IPS DF 4.7 (cell line): ENCODE measurements at regions not wholly inside any gene's neighbourhood (a gene's known extent, or its start where the extent isn't known, plus 50 kb on each side); places are given as distances from the start of the nearest gene placed in this dataset.

ENCODE experiments used
- DNase-seq: peaks from one replicate; pipeline ENCODE4 v3.0.0-alpha.2; 2013; ENCODE audit warnings: low spot score; ENCODE audit errors: extremely low read depth

DNA sequence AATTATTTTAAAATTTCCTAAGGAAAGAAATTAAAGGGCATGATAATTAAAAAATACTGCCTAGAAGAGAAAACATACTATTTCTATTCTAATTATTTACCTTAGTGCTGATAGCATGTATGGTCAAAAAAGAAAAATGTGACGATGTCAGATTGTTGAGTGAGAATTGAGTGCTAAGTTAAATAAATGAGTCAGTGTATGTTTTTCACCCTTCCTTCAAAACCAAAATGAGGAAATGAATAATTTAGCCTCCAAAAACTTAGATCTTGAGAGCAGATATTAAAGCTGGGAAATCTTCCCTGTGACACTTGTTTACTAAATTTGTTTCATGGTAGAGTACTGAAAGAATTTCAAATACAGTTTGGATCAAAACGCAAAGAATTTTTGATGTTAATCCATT lies 58.6 kb upstream of the NYAP2 start:
- DNase-seq = no peak

DNA sequence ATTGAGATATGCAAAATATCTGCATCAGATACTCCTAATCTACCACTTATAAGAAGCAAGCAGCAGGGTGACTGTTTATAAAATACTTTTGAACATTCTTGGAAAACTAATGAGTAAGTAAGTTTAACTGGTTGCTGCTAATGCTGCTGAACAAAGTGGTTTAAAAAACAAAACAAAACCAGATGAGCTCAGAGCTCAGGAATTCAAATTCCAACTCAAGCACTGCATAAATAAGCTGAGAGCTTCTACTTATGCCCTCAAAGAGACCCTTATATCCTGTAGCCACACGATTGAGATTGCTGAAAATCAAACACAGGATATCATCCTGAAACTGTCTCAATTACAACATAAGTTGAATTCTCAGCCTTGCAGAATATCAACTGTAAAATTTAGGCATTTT lies 62.3 kb upstream of the NYAP2 start:
- no peak for DNase-seq

DNA sequence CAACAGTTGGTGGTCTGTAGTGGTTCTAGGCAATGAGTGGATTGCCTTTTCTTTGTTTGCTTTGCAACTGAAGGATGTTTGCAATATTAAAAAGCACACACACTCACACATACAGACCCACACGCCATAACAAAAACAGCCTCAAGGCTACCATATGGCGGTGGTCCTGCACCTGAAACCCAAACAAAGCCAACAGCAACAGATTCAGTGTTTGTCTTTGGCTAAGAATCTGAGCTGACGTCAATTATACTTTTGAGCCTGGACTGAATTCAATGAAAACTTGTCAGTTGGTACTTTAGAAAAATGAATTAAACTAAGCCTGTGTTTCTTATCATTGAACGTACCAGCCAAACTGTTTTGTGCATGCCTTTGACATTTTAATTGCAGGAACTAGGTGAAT lies 65.0 kb upstream of the NYAP2 start:
- no peak for DNase-seq

DNA sequence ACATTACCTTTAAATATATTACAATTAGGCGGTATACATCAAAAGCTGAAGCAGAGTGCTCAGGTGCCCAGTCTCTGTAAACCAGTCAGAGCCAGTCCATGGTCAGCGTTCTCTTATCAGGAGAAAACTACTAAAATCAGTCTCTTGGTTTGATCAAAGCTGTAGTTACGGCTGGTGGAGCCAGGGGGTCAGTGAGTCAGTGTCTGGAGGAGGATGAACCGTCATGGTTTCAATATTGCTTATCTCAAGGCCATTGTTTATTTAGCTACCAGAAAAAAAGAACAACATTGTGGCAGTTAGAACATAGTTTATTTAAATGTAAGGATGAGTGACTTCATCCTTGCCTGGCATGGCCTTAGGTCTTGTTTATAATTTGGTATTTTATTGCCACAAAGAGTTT lies 71.3 kb upstream of the NYAP2 start:
- DNase-seq = no peak

DNA sequence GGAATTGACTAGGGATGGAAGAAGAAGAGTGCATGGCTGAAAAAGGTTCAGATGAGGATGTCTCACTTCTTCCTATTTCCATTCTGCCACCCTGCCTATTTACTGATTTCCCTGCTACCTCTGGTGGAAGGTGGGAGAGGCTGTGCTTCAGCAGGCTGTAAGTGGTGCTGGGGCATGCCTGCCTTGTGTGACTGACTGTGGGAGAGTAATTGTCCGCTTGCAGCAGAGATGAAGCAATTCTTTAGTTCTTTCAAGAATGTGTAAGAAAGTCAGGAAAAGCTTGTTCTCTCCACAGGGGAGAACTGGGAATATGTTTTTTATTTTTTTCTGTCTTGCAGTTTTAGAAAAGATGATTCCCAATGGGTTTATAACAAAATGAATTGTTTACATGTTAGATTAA lies 72.5 kb upstream of the NYAP2 start:
- DNase-seq = no peak

DNA sequence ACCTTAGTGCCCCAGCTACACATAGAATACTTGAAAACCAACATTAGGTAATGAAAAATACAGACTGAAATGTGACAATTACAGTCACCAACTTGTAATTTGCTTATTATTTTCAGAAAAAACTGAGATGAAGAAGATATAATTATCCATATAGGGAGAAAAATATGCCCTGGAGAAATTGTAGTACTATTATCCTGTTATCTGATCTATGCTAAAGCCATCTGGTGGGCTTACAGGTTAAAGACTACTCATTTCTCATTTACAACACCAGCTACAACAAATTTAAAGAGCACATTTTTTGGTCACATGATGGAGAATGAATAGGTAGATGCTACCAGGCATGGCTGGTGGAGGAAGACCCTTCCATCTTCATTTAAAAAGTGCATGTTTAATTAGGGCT lies 79.6 kb upstream of the NYAP2 start:
- DNase-seq = no peak

DNA sequence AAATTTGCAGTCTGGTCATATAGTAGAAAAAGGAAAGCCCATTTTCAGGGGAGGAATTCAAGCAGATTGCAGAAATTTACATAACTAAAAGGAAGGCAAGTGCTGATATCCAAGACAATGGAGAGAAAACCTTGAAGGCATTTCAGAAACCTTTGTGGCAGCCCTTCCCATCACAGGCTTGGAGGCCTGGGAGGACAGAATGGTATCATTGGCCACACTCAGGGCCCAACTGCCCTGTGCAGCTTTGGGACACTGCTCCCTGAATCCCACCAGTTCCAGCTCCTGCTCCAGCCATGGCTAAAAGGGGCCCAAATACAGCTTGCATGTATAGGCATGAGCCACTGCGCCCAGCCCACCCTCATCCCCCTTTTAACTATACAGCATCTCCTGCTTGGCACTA lies 81.1 kb upstream of the NYAP2 start:
- DNase-seq = no peak

DNA sequence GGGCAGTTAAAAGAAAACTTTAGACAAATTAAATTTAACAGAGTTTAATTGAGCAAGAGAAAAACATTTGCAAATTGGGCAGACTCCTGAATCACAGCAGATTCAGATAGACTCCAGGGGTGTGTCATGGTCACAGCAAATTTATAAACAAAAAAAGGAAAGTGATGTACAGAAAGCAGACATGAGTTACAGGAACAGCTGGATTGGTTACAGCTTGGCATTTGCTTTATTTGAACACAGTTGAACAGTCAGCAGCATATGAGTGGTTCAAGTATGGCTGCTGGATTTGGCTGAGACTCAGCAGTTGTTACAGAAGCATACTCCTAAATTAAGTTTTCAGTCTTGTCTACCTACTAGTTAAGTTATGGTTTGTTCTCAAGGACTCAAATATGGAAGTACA lies 82.3 kb upstream of the NYAP2 start:
- no peak for DNase-seq

DNA sequence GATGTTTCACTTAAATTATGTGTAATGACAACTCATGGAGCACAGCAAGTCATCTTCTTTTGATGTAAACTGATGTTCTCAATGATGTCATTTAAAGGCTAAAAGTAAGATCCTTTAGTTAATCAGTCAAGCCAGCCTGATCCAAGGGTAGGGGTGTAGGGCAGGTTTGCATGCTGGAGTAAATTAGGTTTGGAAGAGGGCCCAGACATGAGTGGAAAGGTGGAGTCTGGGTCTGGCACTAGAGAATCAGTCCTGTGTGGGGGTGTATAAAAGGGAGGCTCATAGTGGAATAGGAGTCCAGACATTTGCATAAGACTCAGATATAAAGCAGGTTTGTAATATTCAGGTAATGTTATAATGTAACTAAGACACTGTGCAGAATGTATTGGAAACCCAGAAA lies 88.8 kb upstream of the NYAP2 start:
- DNase-seq = no peak

DNA sequence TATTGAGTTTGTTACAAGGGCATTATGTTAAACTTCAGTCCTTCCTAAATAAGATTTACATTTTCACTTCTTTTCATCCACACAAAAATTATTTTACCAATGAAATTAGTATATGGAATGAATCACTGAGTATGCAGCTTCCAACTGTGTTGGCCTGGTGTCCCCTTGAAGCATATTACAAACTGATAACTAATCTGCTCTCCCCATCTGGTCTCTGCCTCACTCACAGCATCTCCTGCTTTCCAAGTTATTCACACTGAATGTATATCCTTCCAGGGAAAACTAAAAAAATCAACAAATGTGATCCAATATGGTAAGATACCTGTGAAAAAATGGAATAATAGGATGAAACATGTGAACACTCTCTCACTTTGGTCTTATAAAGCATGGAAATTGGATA lies 90.0 kb upstream of the NYAP2 start:
- no peak for DNase-seq

DNA sequence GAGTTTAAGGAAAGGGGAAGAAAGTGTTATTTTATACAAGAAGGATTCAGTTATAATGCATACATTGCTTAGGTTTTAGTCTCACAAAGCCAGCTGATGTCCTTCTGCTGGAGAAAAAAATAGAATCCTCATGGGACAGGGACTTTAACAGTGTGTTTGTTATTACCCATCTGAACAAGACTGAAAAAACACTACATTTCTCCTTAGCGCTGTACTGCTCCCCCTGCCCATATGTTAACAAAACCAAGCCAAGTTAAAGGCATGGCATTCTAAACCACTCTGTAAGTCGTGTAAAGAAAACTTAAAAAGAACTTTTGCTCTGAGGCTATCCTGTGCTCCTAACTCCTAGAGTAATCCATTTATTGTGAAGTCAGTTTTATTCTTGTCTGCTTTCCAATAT lies 102.6 kb upstream of the NYAP2 start:
- DNase-seq = no peak

DNA sequence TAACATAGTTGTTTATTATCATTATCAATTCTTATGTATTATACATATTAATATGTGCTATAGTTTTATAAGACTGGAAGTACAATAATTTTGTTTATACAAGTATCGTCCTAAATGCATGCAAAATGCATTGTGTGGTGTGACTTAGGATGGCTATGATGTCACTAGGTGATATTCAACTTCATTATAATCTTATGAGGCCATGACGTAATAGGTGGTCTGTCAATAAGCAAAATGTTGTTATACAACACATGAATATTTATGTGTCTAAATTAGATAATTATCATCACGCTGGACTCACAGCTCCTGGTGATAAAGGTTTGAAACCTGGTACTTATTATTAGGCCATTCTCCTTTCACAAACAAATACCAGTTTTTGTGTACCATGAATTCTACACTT lies 104.4 kb upstream of the NYAP2 start:
- no peak for DNase-seq

DNA sequence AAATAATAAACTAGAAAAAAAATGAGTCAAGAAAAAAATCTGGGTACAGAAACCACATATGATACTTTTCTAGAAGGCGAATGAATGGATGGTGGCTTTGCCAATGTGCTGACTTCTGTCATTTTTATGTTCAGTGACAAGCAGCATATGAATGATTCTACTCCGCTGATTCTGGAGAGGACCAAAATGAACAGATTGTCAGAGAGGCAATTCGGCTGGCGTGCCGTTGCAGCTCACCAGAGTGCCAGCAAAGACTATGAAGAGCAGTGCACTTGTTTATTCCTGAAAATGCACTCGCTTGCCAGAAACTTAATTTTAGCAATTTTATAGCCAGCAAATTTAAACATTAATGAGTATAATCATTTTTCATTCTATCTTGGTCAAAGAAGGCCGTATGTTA lies 105.9 kb upstream of the NYAP2 start:
- no peak for DNase-seq

DNA sequence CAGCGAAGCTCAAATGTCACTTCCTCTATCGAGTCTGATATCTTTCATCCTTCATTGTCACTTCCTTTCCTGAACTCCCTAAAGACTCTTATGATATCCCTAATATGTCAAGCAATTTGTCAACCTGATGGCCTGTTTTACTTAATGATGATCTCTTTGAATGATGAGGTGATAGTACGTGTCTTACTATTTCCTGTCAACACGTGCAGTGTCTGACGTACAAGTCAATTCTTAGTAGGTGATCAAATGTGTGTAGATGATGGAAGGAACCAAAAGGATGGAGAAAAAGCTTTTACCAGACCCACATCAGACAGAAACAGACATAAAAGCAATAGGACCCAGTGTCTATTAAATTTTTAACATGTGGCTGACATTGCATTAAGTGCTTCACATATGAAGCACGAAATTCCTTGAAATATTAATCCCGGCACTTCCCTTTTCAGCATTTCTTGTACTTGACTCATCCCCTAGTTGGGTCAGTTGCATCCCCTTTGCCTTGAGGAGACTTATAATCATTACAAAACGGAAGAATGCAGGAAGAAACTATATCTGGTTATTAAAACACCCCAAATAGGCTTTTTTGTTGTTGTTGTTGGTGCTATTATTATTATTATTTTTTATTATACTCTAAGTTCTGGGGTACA lies 108.6 kb upstream of the NYAP2 start:
- DNase-seq = no peak

DNA sequence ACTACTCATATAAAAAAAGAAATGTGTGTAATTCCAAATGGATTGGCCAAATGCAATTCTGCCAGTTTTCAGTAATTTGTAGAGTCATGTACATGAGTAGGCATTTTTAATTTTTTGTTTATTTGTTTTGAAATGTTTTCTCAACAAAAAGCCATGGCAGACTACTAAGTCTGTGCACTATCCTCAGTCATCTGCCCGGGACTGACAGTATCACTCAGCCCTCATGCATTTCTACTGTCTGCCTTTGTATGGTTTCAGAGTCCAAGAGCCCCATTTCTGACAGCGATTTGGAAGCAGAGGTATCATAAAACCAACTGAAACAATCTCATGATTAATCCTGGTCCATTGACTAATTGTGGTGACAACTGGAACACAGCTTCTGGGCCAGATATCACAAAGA lies 109.9 kb upstream of the NYAP2 start:
- DNase-seq = no peak

DNA sequence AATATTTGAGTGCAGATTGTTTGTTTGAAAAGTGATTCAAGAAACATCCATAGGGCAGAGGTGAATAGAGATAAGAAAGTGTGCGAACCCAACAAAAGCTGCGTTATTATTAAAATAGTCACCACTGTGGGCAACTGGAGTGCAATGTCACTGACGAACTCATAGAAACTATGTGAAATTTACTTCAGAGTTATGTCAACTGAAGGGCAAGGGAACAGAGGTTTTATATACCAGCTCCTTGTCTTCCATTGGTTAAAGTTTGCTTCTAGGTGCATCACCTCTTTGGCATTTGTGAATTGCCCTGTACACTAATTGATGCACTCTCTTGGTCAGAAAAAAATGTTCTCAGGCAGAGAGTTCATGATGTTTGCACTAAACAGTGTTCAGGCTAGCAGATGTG lies 110.5 kb upstream of the NYAP2 start:
- no peak for DNase-seq

DNA sequence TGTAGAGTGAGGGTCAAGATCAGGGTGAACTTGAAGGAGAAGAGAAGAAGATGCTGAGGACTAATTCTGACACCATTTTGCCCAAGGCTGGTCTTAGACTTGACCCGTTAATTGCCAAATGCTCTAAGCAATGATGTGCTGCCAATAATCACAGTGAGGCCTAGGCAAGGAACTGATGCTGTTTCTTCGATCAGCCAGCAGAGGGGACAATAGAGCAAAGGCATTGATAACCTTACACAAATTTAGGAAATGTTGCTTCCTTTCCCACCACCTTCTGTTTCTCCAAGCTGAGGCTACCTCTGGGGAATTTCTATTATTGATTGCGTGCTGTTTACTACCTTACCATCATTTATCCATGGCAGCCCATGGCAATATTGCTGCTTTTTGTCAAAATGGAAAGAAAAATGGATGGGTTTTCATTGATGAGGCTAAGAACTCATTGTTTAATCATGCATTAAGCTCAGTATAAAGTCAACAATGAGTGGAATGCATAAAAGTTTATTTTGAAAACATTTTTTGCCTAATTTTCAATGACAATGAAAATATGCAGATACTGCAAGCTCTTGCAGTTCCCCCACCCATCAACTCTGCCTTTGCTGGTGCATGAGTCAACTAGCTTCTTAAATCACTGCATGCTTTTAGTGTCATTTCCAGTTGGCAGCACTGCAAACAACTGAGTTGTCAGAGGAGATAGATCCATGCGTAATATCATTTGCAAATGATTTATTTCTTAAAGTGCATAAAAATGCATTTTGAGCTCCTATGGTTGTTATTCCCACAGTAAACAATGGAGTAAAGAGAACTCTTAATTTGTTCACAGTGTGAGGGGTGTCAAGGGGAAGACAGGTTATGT lies 116.4 kb upstream of the NYAP2 start:
- peak; percentile 33 for DNase-seq

DNA sequence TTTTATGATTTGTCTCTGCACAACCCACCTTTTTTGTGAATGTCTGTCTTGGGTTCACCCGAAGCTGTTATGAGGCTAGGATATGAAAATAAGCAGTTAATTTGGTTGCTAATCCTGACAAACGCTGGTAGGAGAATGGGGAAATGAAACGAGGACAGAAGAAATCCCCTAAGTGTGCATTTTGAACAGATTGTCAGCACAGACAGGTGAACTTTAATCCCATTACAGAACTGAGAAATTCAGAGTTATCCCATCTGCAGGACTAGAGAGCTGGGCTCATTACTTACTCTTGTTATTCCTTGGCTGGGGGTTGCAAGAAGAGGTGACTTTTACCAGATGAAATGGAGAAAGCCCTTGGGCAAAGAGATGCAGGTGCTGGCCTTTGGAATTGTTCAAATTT lies 123.3 kb upstream of the NYAP2 start:
- no peak for DNase-seq

DNA sequence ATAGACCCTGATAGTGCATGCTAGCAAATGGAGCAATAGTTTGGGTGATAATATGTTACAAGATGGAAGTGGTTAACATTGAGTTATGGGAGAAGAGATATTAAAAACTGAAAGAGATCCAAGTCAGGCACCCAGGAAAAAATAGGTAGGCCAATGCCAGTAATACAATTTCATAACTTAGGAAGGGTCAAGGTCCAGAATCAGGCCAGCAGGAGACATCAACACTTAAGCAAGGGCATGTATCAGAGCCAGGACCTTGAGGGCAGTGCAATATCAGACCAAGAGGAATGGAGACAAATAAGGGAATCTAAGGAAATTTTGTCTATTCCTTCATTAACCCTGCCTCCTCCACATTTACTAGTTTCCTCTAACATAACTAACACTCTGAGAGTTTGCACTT lies 124.1 kb upstream of the NYAP2 start:
- DNase-seq = no peak

DNA sequence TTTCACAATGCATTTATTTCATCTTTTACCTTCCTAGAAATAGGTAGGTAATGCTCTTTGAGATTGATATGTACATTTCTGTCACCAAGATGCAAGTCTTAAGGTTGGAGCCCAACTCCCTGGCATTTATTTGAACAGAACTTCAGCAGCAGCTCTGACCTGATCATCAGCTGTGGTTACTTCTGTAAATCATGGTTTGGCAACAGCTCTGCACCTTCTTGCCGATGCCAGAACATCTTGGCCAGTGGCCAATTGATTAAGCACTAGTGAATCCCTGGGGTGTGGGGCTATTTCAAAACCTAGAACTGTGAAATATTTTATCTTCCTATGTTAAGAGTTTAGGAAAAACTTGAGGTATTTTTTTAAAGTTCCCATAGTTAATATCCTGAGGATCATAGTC lies 124.8 kb upstream of the NYAP2 start:
- no peak for DNase-seq

DNA sequence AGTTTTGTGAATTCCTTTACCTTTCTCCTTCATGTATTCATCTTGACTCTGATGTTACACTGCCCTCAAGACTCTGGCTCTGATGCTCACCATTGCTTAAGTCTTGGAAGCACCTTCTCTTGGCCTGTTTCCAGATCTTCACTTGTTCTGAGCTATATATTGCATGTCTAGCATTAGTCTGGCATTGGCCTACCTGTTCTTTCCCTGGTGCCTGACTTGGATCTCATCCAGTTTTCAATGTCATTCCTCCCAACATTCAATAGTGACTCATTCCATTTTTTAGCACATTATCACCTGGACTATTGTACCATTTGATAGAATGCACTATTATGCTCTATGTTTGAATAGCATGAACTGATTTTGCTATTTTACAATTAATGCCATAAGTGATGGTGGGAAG lies 127.3 kb upstream of the NYAP2 start:
- DNase-seq = no peak

DNA sequence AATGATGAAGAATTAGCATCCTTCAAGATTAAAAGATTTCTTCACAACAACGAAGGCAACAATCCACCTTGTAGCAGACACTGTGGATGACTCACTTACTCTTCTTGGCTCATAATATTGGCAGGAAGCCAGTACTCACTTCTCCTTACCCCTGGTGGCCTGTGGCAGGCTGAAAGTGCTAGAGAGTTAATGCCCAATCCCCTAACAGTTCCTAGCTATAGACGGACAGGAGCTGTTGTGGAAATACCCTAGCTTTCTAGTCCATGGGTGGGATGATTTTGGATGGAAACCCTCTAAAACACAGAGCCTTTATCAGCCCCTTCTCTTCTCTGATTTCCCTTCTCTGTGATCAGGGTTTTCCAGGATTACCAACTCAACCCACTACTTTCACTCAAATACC lies 128.6 kb upstream of the NYAP2 start:
- no peak for DNase-seq

DNA sequence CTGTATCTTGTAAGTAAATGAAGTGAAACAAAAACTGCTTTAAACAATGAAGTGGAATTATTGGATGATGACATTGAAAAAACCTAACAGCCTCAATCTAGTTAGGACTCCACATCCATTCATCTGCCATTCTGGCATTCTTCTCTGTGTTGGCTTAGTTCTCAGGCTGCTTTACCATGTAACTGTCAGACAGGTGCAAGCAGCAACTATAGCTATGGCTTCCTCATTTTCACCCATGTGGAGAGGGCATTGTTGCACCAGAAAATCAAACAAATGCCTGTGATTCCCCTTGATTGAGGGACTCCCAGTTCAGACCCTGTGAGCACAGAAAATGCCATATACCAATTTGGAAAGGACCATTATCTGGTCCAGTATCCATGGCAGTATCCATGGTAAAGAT lies 129.5 kb upstream of the NYAP2 start:
- DNase-seq = no peak
